WTC11 (cell line): ENCODE measurements at regions not wholly inside any gene's neighbourhood (a gene's known extent, or its start where the extent isn't known, plus 50 kb on each side); places are given as distances from the start of the nearest gene placed in this dataset.

Experiments
- ATAC-seq: fragments of 200-7000 bp; cut with Tn5 transposase; 2 replicates; pipeline ENCODE4 v1.10.0; 2021; ENCODE audit warnings: mild to moderate bottlenecking, moderate library complexity
- CTCF ChIA-PET: fragments of 300-600 bp; sonication (Branson Sonifier 250); formaldehyde crosslinking; loops from one replicate; lab custom pipeline; 2021; ENCODE audit warnings: antibody characterized with exemption; lab: Charles Lee
- POLR2A ChIA-PET: fragments of 350-600 bp; sonication (Branson Sonifier 250); formaldehyde crosslinking; loops from one replicate; lab custom pipeline; 2021; ENCODE audit warnings: antibody characterized with exemption; lab: Charles Lee
- DNase-seq: peaks from one replicate; pipeline ENCODE4 v3.0.0; 2021; ENCODE audit warnings: low spot score
- H3K27ac Mint-ChIP-seq: 2 replicates; pipeline ENCODE4 v1.8.0; 2021; ENCODE audit warnings: mixed read lengths
- H3K27me3 Mint-ChIP-seq: 2 replicates; pipeline ENCODE4 v1.8.0; 2021; ENCODE audit warnings: low read depth, mild to moderate bottlenecking, moderate library complexity, mixed read lengths
- H3K36me3 Mint-ChIP-seq: 2 replicates; pipeline ENCODE4 v1.8.0; 2021; ENCODE audit warnings: mixed read lengths
- H3K4me1 Mint-ChIP-seq: 2 replicates; pipeline ENCODE4 v1.8.0; 2022; ENCODE audit warnings: mixed read lengths
- H3K4me3 Mint-ChIP-seq: 2 replicates; pipeline ENCODE4 v1.8.0; 2021; ENCODE audit warnings: mild to moderate bottlenecking, moderate library complexity, mixed read lengths
- H3K9me3 Mint-ChIP-seq: 2 replicates; pipeline ENCODE4 v1.8.0; 2021; ENCODE audit warnings: mixed read lengths
- CREM ChIP-seq: sonication (generic); formaldehyde crosslinking; IDR thresholded peaks from 2 replicates; pipeline ENCODE4 v1.8.1; 2022; ENCODE audit warnings: mild to moderate bottlenecking, missing genetic modification reagents, moderate library complexity
- ELF4 ChIP-seq: sonication (generic); formaldehyde crosslinking; IDR thresholded peaks from 2 replicates; pipeline ENCODE4 v1.8.1; 2022; ENCODE audit warnings: low read depth, mild to moderate bottlenecking, moderate library complexity, missing genetic modification reagents
- GABPB1 ChIP-seq: sonication (generic); formaldehyde crosslinking; IDR thresholded peaks from 2 replicates; pipeline ENCODE4 v1.8.1; 2023; ENCODE audit warnings: mild to moderate bottlenecking, missing genetic modification reagents
- RORB ChIP-seq: fragments of 250-450 bp; sonication (Bioruptor Pico); IDR thresholded peaks from 2 replicates; pipeline ENCODE4 v1.9.0; 2021; ENCODE audit warnings: mild to moderate bottlenecking
- SOX15 ChIP-seq: fragments of 250-450 bp; sonication (Bioruptor Pico); IDR thresholded peaks from 2 replicates; pipeline ENCODE4 v1.9.0; 2021; ENCODE audit warnings: mild to moderate bottlenecking
- ZBTB21 ChIP-seq: sonication (generic); formaldehyde crosslinking; IDR thresholded peaks from 2 replicates; pipeline ENCODE4 v1.8.1; 2023; ENCODE audit warnings: mild to moderate bottlenecking, missing genetic modification reagents, borderline replicate concordance
- ZNF121 ChIP-seq: sonication (generic); formaldehyde crosslinking; IDR thresholded peaks from 2 replicates; pipeline ENCODE4 v1.8.0; 2023; ENCODE audit warnings: missing genetic modification reagents
- ZNF219 ChIP-seq: sonication (generic); formaldehyde crosslinking; IDR thresholded peaks from 2 replicates; pipeline ENCODE4 v1.8.0; 2023; ENCODE audit warnings: missing genetic modification reagents, mild to moderate bottlenecking, borderline replicate concordance
- ZNF263 ChIP-seq: sonication (generic); formaldehyde crosslinking; IDR thresholded peaks from 2 replicates; pipeline ENCODE4 v1.8.1; 2022; ENCODE audit warnings: low read depth, mild to moderate bottlenecking, moderate library complexity, missing genetic modification reagents
- ZNF317 ChIP-seq: sonication (generic); formaldehyde crosslinking; IDR thresholded peaks from 2 replicates; pipeline ENCODE4 v1.8.1; 2023; ENCODE audit warnings: low read depth, mild to moderate bottlenecking, moderate library complexity, missing genetic modification reagents, borderline replicate concordance
- TF ChIP-seq, protein P1 (sequence below): sonication (generic); formaldehyde crosslinking; IDR thresholded peaks from 2 replicates; pipeline ENCODE4 v1.8.1; 2022; ENCODE audit warnings: mild to moderate bottlenecking, moderate library complexity, missing genetic modification reagents
- TF ChIP-seq, protein P2 (sequence below): sonication (generic); formaldehyde crosslinking; IDR thresholded peaks from 2 replicates; pipeline ENCODE4 v1.8.1; 2023; ENCODE audit warnings: mild to moderate bottlenecking, moderate library complexity, missing genetic modification reagents
- TF ChIP-seq, protein P3 (sequence below): fragments of 250-450 bp; sonication (Bioruptor Pico); IDR thresholded peaks from 2 replicates; pipeline ENCODE4 v1.9.0; 2021; ENCODE audit warnings: mild to moderate bottlenecking
- TF ChIP-seq, protein P4 (sequence below): sonication (generic); formaldehyde crosslinking; IDR thresholded peaks from 2 replicates; pipeline ENCODE4 v1.8.1; 2023; ENCODE audit warnings: mild to moderate bottlenecking, missing genetic modification reagents, moderate library complexity

DNA sequence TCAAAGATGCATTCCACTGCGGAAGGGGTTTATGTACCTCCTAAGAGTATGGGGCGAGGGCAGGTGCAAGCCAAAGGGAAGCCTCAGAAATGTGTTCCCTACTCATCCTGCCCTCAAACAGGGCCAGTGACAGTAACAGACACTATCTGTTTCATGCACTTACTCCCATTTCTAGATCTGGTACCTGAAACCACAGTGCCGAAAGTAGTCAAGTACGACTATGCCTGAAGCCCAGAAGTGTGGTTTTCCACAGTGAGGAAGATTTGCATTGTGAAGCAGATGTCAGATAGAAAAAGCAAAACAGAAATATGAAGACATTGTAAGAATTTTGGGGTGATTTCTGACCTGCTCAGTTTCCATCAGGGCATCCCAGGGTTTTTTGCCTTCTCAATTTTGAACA, 748.7 kb downstream of the RNF144A start (continued):
- TF ChIP-seq, protein P1, sequence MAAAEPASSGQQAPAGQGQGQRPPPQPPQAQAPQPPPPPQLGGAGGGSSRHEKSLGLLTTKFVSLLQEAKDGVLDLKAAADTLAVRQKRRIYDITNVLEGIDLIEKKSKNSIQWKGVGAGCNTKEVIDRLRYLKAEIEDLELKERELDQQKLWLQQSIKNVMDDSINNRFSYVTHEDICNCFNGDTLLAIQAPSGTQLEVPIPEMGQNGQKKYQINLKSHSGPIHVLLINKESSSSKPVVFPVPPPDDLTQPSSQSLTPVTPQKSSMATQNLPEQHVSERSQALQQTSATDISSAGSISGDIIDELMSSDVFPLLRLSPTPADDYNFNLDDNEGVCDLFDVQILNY (CRISPR knock-in tag): no peak
- TF ChIP-seq ZNF121 (CRISPR knock-in tag) (no peak), RORB (CRISPR knock-in tag) (no peak), ZNF317 (CRISPR knock-in tag) (no peak), SOX15 (no peak), ELF4 (CRISPR knock-in tag) (no peak), GABPB1 (CRISPR knock-in tag) (no peak)
- TF ChIP-seq, all 79 proteins: peak for 0

DNA sequence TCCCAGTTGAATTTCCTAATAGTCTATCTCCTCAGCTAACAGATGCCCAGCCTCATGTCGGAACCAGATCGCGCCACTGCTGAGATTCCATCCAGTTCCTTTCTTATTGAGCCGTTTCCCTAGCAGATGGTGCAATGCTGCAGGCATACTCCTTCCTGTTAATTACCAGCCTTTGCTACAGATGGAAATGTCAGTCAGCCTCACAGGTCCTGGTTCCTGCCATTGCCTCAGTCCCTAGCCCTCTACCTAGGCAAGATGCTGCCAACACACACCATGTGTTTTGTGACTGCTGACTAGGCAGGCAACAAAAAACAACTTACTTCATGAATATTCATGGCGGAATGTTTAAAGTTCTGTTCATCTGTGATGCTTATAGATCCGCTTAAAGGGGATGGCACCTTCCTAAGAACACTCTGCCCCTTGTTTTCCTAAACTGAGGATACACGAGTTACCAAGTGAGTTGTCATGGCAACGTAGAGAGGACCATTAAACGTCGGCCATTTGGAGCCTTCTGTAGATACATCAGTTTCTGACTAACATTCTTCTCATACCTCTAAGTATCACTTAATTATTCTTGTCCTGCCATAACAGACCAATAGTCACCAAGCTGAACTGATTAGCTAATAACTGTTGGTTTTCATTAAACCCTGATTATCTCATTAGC, 749.5 kb downstream of the RNF144A start:
- peaks cover 9% of the 10 kb centered on the region; the same call in 1 of the 2 replicates for H3K9me3 Mint-ChIP-seq
- no peak overlapping the region for H3K27ac Mint-ChIP-seq
- H3K36me3 Mint-ChIP-seq: peaks cover 1% of the 10 kb centered on the region; the same call in 1 of the 2 replicates
- no peak for ATAC-seq
- no peak for DNase-seq
- POLR2A ChIA-PET: no interaction called here
- peaks cover 23% of the 10 kb centered on the region for H3K4me1 Mint-ChIP-seq
- H3K27me3 Mint-ChIP-seq: no peaks in the 10 kb centered on the region
- no peak for TF ChIP-seq ZNF263
- no peak for TF ChIP-seq RORB (CRISPR knock-in tag)
- TF ChIP-seq, protein P2, sequence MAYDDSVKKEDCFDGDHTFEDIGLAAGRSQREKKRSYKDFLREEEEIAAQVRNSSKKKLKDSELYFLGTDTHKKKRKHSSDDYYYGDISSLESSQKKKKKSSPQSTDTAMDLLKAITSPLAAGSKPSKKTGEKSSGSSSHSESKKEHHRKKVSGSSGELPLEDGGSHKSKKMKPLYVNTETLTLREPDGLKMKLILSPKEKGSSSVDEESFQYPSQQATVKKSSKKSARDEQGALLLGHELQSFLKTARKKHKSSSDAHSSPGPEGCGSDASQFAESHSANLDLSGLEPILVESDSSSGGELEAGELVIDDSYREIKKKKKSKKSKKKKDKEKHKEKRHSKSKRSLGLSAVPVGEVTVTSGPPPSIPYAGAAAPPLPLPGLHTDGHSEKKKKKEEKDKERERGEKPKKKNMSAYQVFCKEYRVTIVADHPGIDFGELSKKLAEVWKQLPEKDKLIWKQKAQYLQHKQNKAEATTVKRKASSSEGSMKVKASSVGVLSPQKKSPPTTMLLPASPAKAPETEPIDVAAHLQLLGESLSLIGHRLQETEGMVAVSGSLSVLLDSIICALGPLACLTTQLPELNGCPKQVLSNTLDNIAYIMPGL: no peak
- no peak for TF ChIP-seq CREM (CRISPR knock-in tag)
- TF ChIP-seq, all 79 proteins: peak for 0
- no peak overlapping the region for H3K4me3 Mint-ChIP-seq
- CTCF ChIA-PET: no interaction called here

DNA sequence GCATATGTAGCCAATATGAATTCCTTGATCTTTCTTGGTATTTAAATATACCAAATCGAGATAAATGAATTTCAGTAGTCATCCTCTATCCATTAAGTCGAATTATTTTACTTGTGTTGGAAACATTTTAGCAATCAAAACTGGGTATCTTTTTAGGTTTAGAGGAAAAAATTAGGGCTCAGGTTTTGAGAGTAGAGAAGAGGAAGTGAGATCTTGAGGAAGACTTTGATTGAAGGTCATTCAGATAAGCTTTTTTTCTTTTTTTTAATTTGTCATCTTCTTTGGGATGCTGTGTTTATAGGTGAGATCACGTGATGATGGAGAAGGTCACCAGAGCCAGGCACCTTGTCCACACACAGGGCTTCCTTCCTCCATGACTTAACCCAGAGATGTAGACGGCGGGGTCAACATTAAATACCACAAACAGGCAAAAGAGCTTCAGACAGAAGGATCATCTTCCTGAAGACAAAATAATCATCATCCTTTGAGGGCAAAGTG, 750.1 kb downstream of the RNF144A start:
- no peak for DNase-seq
- no peak overlapping the region for H3K27ac Mint-ChIP-seq
- POLR2A ChIA-PET: no interaction called here
- H3K4me1 Mint-ChIP-seq: peaks cover 29% of the 10 kb centered on the region
- H3K36me3 Mint-ChIP-seq: peaks cover 2% of the 10 kb centered on the region; the same call in 1 of the 2 replicates
- TF ChIP-seq ZBTB21 (CRISPR knock-in tag): no peak
- no peak overlapping the region for H3K4me3 Mint-ChIP-seq
- ATAC-seq: no peak
- CTCF ChIA-PET: no interaction called here
- peaks cover 4% of the 10 kb centered on the region; the same call in 1 of the 2 replicates for H3K9me3 Mint-ChIP-seq
- H3K27me3 Mint-ChIP-seq: no peaks in the 10 kb centered on the region

DNA sequence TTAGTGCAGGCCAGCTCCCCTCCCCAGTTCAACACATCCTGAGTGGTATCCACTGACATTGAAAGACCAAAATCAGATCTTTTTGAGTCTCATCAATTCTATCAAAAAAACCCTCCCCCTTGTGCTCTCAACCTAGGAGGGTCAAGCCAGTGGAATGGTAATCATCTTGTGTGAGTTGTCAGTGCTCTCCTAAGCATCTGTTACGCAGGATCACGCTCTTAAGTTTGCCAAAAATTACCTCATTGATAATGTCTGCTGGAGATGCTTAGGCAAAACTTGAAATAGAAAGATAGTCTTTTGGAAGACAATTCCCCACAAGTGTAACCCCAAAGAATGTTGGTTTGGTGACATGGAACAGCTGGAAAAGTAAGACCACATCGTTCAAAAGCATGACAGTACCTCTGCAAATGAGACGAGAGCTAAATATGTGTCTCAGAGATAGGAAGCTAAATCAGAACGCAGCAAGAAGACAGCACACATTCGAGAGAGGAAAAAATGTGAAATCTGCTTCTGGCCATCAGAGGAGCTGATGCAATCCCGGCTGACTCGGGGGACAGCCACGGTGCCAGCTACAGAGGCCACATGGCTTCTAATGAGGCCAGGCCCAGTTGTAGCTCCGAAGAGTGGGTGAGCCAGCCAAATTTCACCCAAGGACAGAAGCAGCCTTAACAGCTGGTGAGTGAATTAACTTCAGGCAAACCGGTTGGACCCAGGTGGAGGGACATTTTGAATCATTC, 753.9 kb downstream of the RNF144A start:
- no peak for ATAC-seq
- DNase-seq: no peak
- ChIA-PET POLR2A (no interaction called here), CTCF (interaction anchor here (0.7 to 2.2 kb wide), 13 partner anchors 13 to 1022 kb away, joined by 3 to 17 read pairs (median 4); no protein-coding TSS in a partner anchor)
- no peak overlapping the region for H3K4me3 Mint-ChIP-seq
- H3K4me1 Mint-ChIP-seq: peaks cover 35% of the 10 kb centered on the region
- peaks cover 5% of the 10 kb centered on the region for H3K36me3 Mint-ChIP-seq
- H3K9me3 Mint-ChIP-seq: peaks cover 8% of the 10 kb centered on the region; the same call in 1 of the 2 replicates
- peaks cover 5% of the 10 kb centered on the region; the same call in 1 of the 2 replicates for H3K27me3 Mint-ChIP-seq
- TF ChIP-seq, protein P3, sequence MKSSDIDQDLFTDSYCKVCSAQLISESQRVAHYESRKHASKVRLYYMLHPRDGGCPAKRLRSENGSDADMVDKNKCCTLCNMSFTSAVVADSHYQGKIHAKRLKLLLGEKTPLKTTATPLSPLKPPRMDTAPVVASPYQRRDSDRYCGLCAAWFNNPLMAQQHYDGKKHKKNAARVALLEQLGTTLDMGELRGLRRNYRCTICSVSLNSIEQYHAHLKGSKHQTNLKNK: no peak
- TF ChIP-seq ZNF219 (CRISPR knock-in tag): no peak
- TF ChIP-seq, protein P4, sequence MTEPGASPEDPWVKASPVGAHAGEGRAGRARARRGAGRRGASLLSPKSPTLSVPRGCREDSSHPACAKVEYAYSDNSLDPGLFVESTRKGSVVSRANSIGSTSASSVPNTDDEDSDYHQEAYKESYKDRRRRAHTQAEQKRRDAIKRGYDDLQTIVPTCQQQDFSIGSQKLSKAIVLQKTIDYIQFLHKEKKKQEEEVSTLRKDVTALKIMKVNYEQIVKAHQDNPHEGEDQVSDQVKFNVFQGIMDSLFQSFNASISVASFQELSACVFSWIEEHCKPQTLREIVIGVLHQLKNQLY: no peak
- H3K27ac Mint-ChIP-seq: peak overlapping the region; percentile 37; the same call in 1 of the 2 replicates
